ENCODE measurements at regions not wholly inside any gene's neighbourhood (a gene's known extent, or its start where the extent isn't known, plus 50 kb on each side); places are given as distances from the start of the nearest gene placed in this dataset.
"Not testable (repeated sequence)": the region's sequence is repeated elsewhere in the genome, so short reads cannot be mapped to it uniquely, and the experiment has no call there.

- no peak for DNase-seq
These were observed 84.8 kb upstream of the WDR44 start for GRCh38 chrX:118261151-118261550.

- DNase-seq: no peak
These were observed 74.1 kb upstream of the WDR44 start for GRCh38 chrX:118271775-118272174.

GRCh38 chrX:118272242-118272641 is 73.7 kb upstream of the WDR44 start:
- no peak for DNase-seq

GRCh38 chrX:118286066-118286762 is 59.7 kb upstream of the WDR44 start:
- no peak for DNase-seq

GRCh38 chrX:118295818-118296217 is 50.1 kb upstream of the WDR44 start:
- not testable (repeated sequence) for DNase-seq

Measured in CD4-positive, alpha-beta T cell treated with Interleukin-4 for 1 hour (primary cell).